Hippocampal formation (tissue), 2 donors: ENCODE measurements at regions not wholly inside any gene's neighbourhood (a gene's known extent, or its start where the extent isn't known, plus 50 kb on each side); places are given as distances from the start of the nearest gene placed in this dataset.

ENCODE experiments used
- DNase-seq, 2 donors: peaks; one replicate each; lab custom pipeline; 2025; lab: John Stamatoyannopoulos, UW

DNA sequence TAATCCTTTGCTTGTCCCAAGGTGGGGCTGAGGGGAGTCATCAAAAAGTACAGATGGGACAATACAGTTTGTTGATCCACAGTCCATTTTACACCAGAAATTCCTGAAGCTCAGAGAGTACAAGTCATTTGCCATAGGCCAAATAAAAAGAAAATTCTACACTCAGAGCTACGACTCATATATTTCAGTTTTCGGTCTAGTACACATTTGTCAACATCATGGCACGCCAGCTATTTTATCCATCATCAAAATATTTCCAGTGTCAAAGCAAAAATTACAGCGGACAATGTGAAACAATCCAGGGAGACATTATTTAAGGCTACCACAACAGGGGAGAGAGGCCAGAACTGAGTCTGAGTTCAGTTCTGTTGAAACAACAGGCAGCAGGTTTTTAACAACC, 587.5 kb upstream of the DSEL start:
- no peak for DNase-seq

DNA sequence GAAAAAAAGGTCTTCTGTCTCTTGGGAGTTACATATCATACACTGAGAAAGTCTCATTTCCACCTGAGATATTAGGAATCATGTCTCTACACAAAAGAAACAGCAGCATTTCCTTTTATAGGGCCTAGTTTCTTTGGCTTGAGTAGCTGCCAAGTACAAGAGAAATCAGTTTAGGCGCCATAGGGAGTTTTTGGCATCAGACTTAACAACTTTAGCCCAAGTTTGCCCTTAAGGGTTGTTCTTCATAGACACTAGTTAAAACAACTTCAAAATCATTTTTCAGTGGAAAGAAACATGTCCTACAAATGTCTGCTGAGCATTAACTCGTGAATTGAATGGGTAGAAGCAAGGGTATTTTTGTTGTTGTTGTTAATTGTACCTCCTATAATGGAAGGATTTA, 587.0 kb upstream of the DSEL start:
- no peak for DNase-seq

DNA sequence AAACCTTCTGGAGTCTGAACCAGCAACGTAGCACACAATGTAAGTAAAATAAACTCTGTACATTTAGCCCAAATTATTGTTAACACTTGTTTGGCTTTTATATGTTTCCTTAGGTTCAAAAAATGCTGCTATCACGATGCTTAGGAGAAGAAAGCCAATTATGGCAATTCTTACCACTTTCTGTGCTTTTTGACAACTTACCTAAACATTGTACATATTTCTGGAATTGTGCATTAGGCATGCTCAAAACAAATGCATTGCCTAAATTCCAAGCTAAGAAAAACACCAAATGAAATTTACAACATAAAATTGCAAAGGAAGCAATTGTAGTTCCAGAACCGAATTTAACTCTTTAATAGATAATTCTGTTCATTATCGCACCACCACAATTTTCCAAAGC, 585.6 kb upstream of the DSEL start:
- no peak for DNase-seq

DNA sequence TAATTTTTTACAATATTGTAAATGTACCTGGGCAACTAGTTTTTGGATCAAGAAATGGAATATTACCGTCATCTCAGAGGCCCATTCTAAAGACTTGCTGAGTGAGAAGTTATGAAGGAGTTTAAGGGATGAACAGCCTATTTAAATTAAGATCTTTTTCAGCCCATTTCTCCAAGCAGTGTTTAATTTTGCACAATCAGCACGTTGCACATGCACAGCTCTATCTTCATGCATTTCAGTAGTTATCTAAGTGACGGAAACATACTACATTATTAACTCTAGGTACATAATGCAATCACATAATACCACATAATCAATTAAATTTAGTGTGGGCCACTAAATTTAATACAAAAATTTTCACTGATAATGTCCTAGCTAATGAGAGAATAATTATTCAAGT, 582.1 kb upstream of the DSEL start:
- no peak for DNase-seq

DNA sequence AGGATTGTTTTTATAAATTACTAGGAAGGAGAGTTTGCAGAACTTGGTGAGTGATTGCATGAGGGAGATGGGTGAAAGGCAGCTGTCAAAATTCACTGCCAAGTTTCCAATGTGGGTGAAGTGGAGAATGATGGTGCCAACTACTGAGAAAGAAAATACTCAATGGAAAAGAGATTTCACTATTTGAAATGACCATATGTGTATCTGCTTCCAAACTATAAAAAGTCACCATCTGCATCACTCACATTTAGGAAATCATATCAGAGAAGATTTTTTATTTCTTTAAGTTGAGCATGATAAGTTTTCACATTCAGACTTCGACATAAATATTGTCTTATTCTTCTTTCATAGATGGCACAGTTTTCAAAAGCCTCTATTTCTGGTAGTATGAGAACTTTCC, 570.0 kb upstream of the DSEL start:
- no peak for DNase-seq

DNA sequence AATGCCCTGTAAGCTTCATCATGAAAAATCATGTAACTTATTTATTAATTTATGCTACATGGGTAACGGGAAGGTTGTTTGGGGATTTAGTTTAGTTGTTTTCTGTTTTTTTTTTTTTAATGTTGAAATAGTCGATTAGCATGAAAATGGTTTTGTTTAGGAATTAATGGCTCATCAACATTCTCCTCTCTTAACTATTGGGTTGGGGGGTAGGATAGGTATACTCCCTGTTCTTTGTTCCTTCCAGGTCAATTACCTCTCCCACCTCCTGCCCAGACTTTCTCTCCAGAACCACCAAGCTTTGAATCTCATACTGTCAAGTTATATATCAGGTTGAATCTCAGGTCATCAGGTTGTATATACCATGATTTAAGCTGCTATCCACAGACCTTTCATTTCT, 568.7 kb upstream of the DSEL start:
- DNase-seq = no peak

DNA sequence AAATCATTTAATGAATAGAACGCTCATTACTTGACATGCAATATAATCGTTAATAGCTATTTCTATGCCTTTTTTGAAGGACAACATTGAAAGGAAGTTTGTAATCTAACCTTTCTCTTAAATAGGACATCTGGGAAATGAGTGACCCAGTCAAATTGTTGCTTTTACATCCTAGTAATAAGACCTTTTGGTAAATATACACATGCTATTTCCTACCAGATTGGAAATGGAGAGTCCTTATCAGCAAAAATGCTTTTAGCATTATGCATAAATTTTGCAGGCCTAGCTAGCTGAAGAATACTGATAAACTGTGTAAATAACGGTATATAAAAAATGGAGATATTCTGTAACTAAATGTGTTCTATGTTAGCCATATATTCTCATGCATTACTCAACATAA, 567.3 kb upstream of the DSEL start:
- DNase-seq = no peak

DNA sequence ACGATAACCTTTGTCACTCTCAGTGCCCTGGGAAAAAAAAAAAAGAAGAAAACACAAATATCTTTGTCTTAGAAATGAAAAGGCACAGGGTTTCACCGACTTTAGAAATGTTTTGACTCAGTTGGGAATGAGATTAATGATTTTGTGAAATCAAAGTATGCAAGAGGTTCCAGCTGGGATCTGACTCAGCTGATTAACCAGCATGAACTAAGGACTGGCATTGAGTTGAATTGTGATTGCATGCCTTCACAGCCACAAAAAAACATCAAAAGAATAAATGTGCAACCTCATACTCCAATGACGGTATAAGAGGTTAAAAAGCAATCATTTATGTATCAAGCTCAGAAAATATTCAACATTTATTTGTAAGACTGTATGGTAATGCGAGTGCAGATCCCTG, 566.6 kb upstream of the DSEL start:
- DNase-seq = no peak

DNA sequence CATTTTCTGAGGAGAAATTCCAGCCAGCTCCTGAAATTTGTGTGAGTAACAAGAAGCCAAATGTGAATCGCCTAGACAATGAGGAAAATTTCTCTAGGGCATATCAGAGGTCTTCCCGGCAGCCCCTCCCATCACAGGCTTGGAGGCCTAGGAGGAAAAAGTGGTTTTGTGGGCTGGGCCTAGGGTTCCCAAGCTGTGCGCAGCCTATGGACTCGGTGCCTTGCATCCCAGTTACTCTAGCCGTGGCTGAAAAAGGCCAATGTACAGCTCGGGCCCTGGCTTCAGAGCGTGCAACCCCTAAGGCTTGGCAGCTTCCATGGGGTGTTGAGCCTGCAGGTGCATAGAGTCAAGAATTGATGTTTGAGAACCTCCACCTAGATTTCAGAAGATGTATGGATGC, 556.2 kb upstream of the DSEL start:
- no peak for DNase-seq

DNA sequence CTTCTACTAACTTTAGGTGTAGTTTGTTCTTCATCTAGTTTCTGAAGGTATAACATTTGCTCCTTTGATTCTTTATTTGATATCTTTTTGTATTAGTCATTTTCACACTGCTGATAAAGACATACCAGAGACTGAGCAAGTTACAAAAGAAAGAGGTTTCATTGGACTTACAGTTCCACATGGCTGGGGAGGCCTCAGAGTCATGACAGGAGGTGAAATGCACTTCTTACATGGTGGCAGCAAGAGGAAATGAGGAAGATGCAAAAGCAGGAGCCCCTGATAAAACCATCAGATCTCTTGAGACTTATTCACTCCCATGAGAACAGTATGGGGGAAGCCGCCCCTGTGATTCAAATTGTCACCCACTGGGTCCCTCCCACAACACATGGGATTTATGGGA, 544.4 kb upstream of the DSEL start:
- no peak for DNase-seq

DNA sequence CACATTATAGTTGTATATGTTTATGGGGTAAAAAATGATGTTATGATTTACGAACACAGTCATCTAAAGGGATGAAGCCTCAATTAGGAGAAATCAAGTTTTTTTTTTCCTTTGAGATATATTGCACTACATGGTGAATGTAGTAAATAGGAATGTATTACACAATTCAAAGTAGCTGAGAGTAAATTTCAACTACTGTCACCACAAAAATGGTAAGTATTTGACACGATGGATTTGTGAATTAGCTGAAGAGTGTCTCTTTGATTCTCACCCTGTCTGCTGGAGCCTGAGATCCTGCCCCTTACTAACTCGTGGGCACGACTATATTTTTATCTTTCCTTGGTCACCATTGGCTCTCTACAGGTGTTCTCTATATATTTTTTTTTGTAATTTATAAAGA, 540.4 kb upstream of the DSEL start:
- no peak for DNase-seq

DNA sequence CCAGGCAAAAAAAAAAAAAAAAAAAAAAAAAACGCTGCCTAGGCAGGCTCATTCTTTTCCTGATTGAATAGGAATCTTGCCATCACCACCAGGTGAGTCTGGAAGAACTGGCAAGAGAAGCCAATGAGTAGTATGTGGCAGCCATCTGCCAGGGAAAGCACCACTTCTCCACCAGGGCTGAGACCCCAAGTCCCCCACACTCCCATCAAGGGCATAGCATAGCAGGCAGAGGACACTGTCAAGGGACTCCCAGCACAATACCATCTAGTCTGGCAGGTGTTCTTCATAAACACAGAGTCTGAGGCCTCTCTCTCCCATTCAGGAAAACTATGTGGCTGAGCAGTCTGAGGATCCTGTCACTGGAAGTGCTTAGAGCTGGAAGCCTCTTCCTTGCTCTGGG, 538.1 kb upstream of the DSEL start:
- no peak for DNase-seq

DNA sequence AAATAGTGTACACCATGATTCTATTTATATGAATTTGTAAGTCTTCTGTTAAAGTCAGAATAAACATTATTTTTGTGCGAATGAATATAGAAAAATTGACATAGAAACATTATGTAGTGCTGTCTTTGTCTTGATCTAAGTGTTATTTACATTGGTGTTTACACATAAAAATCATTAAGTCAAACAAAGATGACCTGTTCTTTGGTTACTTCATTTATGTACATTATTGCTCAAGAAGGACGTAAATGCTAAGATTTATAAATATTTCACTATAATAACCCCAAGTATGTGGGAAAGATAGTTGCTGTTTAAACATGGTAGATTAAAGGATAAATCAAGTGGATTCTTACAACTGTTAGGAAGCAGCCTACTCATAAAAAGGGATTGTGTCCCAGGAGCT, 536.8 kb upstream of the DSEL start:
- DNase-seq = no peak

DNA sequence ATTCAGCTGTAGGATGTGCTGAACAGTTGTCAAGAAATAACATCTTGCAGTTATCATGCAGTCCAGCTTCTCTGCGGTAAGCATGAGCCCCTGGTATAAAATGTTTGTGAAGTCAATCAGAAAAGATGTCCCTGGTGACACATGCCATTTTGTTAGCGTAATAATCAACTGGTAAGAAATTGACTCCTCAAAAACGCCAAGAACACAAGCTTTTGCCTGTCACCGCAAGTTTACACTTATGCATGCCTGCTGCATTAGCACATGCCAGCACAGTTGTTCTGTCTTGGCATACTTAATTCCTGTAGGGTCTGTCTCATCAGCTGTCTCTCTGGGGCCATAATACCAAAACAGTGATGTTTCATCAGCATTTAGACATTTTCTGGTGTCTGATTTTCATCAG, 524.8 kb upstream of the DSEL start:
- no peak for DNase-seq

DNA sequence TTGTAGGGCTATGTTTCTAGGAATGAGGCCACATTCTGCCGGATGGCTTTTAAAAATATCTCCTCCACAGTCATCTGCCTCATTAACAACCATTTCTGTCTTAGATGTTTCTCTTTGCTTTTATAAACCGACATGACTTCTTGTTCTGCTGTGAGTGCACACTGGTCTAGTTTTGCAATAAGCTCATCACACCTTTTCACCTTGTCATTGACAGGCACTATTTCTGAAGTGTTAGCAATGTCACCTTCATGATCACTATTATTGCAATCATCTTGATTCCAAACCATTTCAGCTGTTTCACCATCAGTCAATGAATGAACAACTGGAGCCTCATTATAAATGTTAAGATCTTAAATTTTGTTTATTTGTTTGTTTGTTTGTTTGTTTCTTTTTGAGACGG, 523.7 kb upstream of the DSEL start:
- DNase-seq = no peak

DNA sequence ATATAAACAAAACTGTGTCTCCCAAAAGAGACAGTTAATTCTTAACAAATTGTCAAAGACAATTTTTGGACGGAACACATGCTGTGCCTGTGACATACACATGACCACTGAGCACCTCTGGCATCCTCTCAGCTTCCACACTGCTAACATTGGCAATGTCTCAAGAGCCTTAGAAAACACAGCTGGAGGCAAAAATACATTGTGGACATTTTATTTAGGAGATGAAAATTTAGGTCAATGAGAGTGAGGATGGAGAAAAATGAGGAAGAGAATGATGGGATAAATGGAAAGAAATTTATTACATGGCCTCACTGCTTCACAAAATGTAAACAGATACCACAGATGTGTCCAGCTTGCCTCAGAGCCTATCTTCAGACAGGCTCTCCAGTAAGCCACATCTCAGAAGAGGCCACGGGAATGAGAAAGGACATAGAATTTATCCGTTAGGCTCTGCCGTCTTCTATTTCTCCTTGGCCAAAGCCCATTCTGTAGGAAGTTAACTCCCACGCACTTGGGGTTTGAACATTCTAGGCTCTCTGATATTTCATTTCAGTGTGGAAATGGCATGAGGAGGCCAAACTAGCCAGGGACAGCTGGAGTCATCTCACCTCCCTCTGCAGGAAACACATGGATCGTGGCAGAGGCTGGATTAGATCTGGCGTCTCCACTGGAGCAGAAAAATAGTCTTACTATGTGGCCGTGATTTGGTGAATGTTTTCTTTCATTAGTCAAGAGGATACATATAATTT, 519.4 kb upstream of the DSEL start:
- no peak for DNase-seq

DNA sequence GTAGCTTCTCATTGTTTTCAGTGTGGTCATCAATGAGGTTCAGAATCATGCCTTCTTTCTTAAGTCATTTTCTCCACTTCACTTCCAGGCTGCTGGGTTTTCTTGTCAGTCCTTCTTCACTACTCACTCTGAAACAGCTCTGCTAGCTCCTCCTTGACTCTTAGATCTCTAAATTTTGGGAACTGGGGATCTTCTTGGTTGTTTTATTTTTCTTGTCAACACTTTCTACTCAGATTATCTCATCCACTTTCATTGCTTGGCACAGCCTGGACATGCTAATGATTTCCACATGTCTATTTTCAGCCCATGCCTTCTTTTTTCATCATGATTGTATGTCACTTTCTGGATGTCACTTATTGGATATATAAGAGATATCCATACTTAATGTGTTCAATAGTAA, 517.8 kb upstream of the DSEL start:
- no peak for DNase-seq

DNA sequence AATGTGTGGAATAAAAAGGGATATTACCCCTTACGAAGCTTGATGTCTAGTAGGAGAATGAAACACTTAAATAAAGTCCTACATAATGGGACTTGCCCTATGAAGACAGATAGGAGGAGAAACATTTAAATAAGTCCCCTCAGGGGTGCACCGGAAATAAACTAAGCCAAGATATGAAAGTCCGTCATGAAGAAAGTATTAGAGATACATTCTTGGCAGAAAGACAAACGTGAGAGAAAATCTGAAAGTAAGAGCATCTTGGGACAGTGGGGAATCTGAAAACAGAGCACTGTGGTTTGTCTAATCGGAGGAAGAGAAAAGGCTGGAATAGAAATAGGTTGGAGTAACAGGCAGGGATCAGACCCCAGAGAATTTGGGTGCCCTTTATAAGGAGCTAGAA, 516.9 kb upstream of the DSEL start:
- DNase-seq = no peak

DNA sequence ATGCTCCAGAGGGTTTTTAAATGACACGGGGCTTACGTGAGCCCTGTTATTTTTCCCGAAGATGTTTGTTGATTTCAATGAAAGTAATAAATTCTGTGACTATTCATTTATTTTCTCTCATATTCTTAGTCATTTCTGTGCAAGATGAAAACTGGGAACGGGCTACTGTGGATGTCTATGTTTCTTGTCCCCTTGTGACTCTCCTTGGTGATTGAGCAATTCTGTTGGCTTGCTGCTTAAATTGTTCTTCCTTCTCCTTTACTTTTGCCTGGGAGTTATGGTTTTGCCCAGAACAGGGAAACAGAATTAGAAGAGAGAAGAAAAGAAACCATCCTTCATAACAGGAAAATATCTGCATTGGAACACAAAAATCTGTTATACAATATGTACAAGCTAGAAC, 508.2 kb upstream of the DSEL start:
- DNase-seq = no peak

DNA sequence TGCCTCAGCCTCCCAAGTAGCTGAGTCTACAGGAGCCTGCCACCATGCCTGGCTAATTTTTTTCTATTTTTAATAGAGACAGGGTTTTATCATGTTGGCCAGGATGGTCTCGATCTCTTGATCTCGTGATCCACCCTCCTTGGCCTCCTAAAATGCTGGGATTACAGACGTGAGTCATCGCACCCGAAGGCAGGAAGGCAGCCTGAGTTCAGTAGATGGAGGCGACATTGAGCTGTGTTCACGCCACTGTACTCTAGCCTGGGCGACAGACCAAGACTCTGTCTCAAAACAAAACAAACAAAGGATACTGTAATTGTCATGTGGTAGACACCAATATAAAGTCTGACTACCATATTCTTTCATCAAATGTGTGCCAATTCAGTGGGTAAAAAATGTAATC, 500.9 kb upstream of the DSEL start:
- DNase-seq = no peak

DNA sequence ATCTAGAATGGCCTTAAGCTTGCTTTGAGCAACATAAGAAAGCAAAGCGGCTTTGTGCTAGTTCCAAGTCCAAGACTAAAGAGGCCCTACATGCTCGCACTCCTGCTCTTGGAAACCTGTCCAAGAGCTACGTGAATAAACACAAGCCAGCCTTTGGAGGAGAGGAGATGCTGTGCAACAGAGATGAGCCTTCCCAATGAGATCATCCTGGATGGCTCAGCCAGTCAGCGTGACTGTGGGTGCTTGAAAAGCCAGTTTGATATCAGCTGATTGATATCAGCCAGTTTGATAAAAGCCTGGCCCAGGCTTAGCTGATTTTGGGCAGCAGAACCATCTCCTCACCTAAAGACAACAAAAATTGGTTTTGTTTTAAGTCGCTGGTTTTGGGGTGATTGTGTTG, 481.0 kb upstream of the DSEL start:
- DNase-seq = no peak

DNA sequence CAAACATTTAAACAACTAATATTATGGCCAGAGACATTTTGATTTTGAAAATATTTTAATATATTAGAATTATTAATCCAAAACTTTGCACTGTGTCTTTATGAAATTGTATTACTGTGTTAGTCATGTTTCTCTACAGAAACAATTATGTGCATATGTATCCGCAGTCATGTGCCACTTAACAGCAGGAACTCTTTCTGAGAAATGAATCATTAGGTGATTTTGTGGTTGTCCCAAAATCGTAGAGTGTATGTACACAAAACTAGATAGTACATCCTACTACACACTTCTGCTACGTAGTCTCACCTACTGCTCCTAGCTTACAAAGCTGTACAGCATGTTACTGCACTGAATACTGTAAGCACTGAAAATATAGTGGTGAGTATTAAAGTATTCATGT, 479.2 kb upstream of the DSEL start:
- no peak for DNase-seq

DNA sequence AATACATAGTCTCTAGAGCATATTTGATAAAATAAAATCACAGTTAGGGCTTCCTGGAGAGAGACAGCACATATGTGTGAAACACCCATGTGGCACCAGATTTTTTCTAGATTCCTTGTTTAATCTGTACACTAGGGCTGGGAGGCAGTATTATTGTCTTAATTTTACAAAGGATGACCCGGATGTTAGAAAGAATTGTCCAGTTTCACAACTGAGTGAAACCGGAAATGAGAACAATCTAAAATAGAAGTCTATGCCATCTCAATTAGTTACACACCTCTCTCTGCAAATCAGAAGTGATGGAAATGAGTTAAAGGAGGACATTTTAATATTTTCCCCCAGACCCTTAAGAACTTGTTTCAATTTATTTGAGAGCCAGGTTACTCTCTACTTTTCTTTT, 463.7 kb upstream of the DSEL start:
- no peak for DNase-seq

DNA sequence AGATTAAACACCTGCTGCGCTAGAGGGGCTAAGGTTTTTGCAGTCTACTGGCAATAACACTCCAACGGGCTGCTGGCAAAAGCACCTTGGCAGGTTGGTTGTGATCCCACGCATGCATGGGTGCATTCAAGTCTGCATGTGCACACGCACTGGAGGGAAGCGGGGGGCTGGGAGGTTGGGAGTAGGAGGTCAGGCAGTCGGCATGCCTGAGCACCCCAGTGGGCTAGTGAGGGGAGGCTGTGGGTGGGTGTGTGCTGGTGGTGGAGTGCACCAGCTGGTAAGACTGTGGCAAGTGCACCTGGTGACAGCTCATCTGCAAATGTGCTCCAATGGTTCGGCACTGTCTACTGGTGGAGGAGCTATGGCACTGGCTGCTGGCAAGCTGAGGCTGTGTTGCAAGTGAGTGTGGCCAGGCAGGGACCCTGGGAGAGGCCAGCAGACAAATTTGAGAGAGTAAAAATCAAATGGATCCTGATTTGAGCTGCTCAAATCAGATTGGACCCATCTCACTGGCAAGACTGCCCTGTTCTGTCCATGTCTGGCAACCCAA, 460.6 kb upstream of the DSEL start:
- no peak for DNase-seq
